HG02981 (cell line): ENCODE measurements at regions not wholly inside any gene's neighbourhood (a gene's known extent, or its start where the extent isn't known, plus 50 kb on each side); places are given as distances from the start of the nearest gene placed in this dataset.

Experiments
- ATAC-seq: cut with Tn5 transposase; IDR thresholded peaks from one replicate; pipeline ENCODE4 v1.9.1; 2021; ENCODE audit warnings: mild to moderate bottlenecking, moderate library complexity; ENCODE audit not compliant: unreplicated experiment

GRCh38 chr1:185646202-185646683 is 87.9 kb upstream of the HMCN1 start:
- ATAC-seq, result peak; percentile 90

GRCh38 chr1:185645686-185646085 is 88.5 kb upstream of the HMCN1 start:
- peak; percentile 70 for ATAC-seq

GRCh38 chr1:185645162-185645640 is 89.0 kb upstream of the HMCN1 start:
- no peak for ATAC-seq

- ATAC-seq, result no peak
Measured at GRCh38 chr1:185644531-185644930, 89.7 kb upstream of the HMCN1 start.

GRCh38 chr1:185636848-185637247 is 97.3 kb upstream of the HMCN1 start:
- peak; percentile 100 for ATAC-seq

GRCh38 chr1:185634704-185635103 is 99.5 kb upstream of the HMCN1 start:
- no peak for ATAC-seq

- no peak for ATAC-seq
Measured at GRCh38 chr1:185632659-185633423, 101.3 kb upstream of the HMCN1 start.

- ATAC-seq, result no peak
Measured at GRCh38 chr1:185631843-185632242, 102.3 kb upstream of the HMCN1 start.

GRCh38 chr1:185627761-185628501 is 106.3 kb upstream of the HMCN1 start:
- no peak for ATAC-seq

GRCh38 chr1:185627171-185627570 is 107.0 kb upstream of the HMCN1 start:
- no peak for ATAC-seq

- no peak for ATAC-seq
Measured at GRCh38 chr1:185626344-185626743, 107.8 kb upstream of the HMCN1 start.

- ATAC-seq, result no peak
Measured at GRCh38 chr1:185610954-185611353, 123.2 kb upstream of the HMCN1 start.

- peak; percentile 79 for ATAC-seq
Measured at GRCh38 chr1:185608177-185608576, 126.0 kb upstream of the HMCN1 start.

- ATAC-seq, result peak; percentile 56
Measured at GRCh38 chr1:185603158-185603557, 131.0 kb upstream of the HMCN1 start.

- peak; percentile 67 for ATAC-seq
Measured at GRCh38 chr1:185601189-185601588, 133.0 kb upstream of the HMCN1 start.

GRCh38 chr1:185600641-185601040 is 133.6 kb upstream of the HMCN1 start:
- ATAC-seq, result no peak

- ATAC-seq, result no peak
Measured at GRCh38 chr1:185598332-185598731, 135.9 kb upstream of the HMCN1 start.

GRCh38 chr1:185595835-185596667 is 138.1 kb upstream of the HMCN1 start:
- ATAC-seq, result peak; percentile 50

GRCh38 chr1:185594786-185595410 is 139.3 kb upstream of the HMCN1 start:
- no peak for ATAC-seq

GRCh38 chr1:185593271-185593670 is 140.9 kb upstream of the HMCN1 start:
- no peak for ATAC-seq

GRCh38 chr1:185585770-185586169 is 148.4 kb upstream of the HMCN1 start:
- ATAC-seq, result no peak
